Loucy (cell line): ENCODE measurements at regions not wholly inside any gene's neighbourhood (a gene's known extent, or its start where the extent isn't known, plus 50 kb on each side); places are given as distances from the start of the nearest gene placed in this dataset.

Experiments used
- H2AFZ ChIP-seq: fragments of 200-600 bp; sonication (generic); 2 replicates; pipeline ENCODE4 v1.6.0; 2016; ENCODE audit warnings: antibody characterized with exemption, mild to moderate bottlenecking, low read length, moderate library complexity
- H3F3A ChIP-seq: fragments of 200-600 bp; 2 replicates; pipeline ENCODE4 v1.6.0; 2016; ENCODE audit warnings: antibody characterized with exemption, low read depth, mild to moderate bottlenecking
- H3K27me3 ChIP-seq: fragments of 200-600 bp; sonication (generic); 2 replicates; pipeline ENCODE4 v1.6.1; 2014; ENCODE audit warnings: low read length, mild to moderate bottlenecking; ENCODE audit not compliant: insufficient read depth, poor library complexity, severe bottlenecking
- H3K36me3 ChIP-seq: fragments of 200-600 bp; sonication (generic); 2 replicates; pipeline ENCODE4 v1.6.1; 2016; ENCODE audit warnings: low read length; ENCODE audit not compliant: insufficient read depth
- H3K4me1 ChIP-seq: fragments of 200-600 bp; sonication (generic); 2 replicates; pipeline ENCODE4 v1.5.1; 2014; ENCODE audit warnings: low read length, mild to moderate bottlenecking; ENCODE audit not compliant: insufficient read depth, poor library complexity, severe bottlenecking
- H3K4me2 ChIP-seq: fragments of 200-600 bp; sonication (generic); 2 replicates; pipeline ENCODE4 v1.6.0; 2014; ENCODE audit warnings: antibody characterized with exemption, low read length, low read depth, mild to moderate bottlenecking; ENCODE audit not compliant: poor library complexity, severe bottlenecking
- H3K4me3 ChIP-seq: fragments of 200-600 bp; sonication (generic); 2 replicates; pipeline ENCODE4 v1.5.1; 2014; ENCODE audit warnings: low read length, mild to moderate bottlenecking, mixed read lengths; ENCODE audit not compliant: poor library complexity, severe bottlenecking
- H3K79me2 ChIP-seq: fragments of 200-600 bp; sonication (generic); 2 replicates; pipeline ENCODE4 v1.6.1; 2014; ENCODE audit warnings: low read length; ENCODE audit not compliant: insufficient read depth
- H3K9ac ChIP-seq: fragments of 200-600 bp; sonication (generic); 2 replicates; pipeline ENCODE4 v1.6.0; 2014; ENCODE audit warnings: mild to moderate bottlenecking, low read depth, low read length, moderate library complexity; ENCODE audit not compliant: poor library complexity, severe bottlenecking
- H3K9me2 ChIP-seq: fragments of 200-600 bp; sonication (generic); replicated peaks from 2 replicates; pipeline ENCODE4 v1.6.1; 2016; ENCODE audit warnings: low read depth, low read length, mixed read lengths
- H3K9me3 ChIP-seq: fragments of 200-600 bp; sonication (generic); 2 replicates; pipeline ENCODE4 v1.6.1; 2014; ENCODE audit warnings: mild to moderate bottlenecking, antibody characterized with exemption, low read length, low read depth; ENCODE audit not compliant: insufficient read depth
- H4K20me1 ChIP-seq: fragments of 200-600 bp; sonication (generic); 2 replicates; pipeline ENCODE4 v1.6.0; 2014; ENCODE audit warnings: antibody characterized with exemption, low read length, mild to moderate bottlenecking; ENCODE audit not compliant: insufficient read depth, poor library complexity, severe bottlenecking
- CTCF ChIP-seq: fragments of 200-600 bp; sonication (generic); conservative IDR thresholded peaks from 2 replicates; pipeline ENCODE4 v1.5.1; 2014; ENCODE audit warnings: mild to moderate bottlenecking, antibody characterized with exemption, low read length
- EZH2phosphoT487 ChIP-seq: fragments of 200-600 bp; IDR thresholded peaks from 2 replicates; pipeline ENCODE4 v1.6.1; 2018; ENCODE audit warnings: antibody characterized with exemption, mild to moderate bottlenecking, moderate library complexity, borderline replicate concordance

- H3K79me2 ChIP-seq: no peaks in the 10 kb centered on the region
- H4K20me1 ChIP-seq: no peaks in the 10 kb centered on the region
- H3K4me3 ChIP-seq: no peak overlapping the region
- H3K36me3 ChIP-seq: no peaks in the 10 kb centered on the region
- TF ChIP-seq EZH2phosphoT487 (no peak), CTCF (no peak)
- H3K27me3 ChIP-seq: no peaks in the 10 kb centered on the region
- H3K4me1 ChIP-seq: no peaks in the 10 kb centered on the region
- no peaks in the 10 kb centered on the region for H3K9me3 ChIP-seq
- H3K9me2 ChIP-seq: no peaks in the 10 kb centered on the region
- H2AFZ ChIP-seq: no peak overlapping the region
- no peak overlapping the region for H3K4me2 ChIP-seq
- no peaks in the 10 kb centered on the region for H3F3A ChIP-seq
- H3K9ac ChIP-seq: no peak overlapping the region
Measured at GRCh38 chr4:182142176-182143085, 100.8 kb upstream of the TENM3 start.

GRCh38 chr4:182143086-182143821, 99.9 kb upstream of the TENM3 start:
- no peaks in the 10 kb centered on the region for H3F3A ChIP-seq
- no peak overlapping the region for H3K4me3 ChIP-seq
- TF ChIP-seq CTCF (no peak), EZH2phosphoT487 (no peak)
- no peaks in the 10 kb centered on the region for H4K20me1 ChIP-seq
- H3K27me3 ChIP-seq: no peaks in the 10 kb centered on the region
- no peaks in the 10 kb centered on the region for H3K36me3 ChIP-seq
- no peaks in the 10 kb centered on the region for H3K4me1 ChIP-seq
- no peaks in the 10 kb centered on the region for H3K9me3 ChIP-seq
- H3K4me2 ChIP-seq: no peak overlapping the region
- H2AFZ ChIP-seq: no peak overlapping the region
- no peak overlapping the region for H3K9ac ChIP-seq
- H3K79me2 ChIP-seq: no peaks in the 10 kb centered on the region
- H3K9me2 ChIP-seq: no peaks in the 10 kb centered on the region

GRCh38 chr4:182143822-182144625, 99.2 kb upstream of the TENM3 start:
- no peaks in the 10 kb centered on the region for H3K9me2 ChIP-seq
- no peak overlapping the region for H3K4me3 ChIP-seq
- no peaks in the 10 kb centered on the region for H3K79me2 ChIP-seq
- no peaks in the 10 kb centered on the region for H3F3A ChIP-seq
- H2AFZ ChIP-seq: no peak overlapping the region
- no peak for TF ChIP-seq EZH2phosphoT487
- no peak for TF ChIP-seq CTCF
- H3K36me3 ChIP-seq: no peaks in the 10 kb centered on the region
- no peaks in the 10 kb centered on the region for H3K27me3 ChIP-seq
- no peaks in the 10 kb centered on the region for H4K20me1 ChIP-seq
- H3K4me2 ChIP-seq: no peak overlapping the region
- H3K4me1 ChIP-seq: no peaks in the 10 kb centered on the region
- no peaks in the 10 kb centered on the region for H3K9me3 ChIP-seq
- H3K9ac ChIP-seq: no peak overlapping the region
